Stomach (tissue), 8 donors: ENCODE measurements at regions not wholly inside any gene's neighbourhood (a gene's known extent, or its start where the extent isn't known, plus 50 kb on each side); places are given as distances from the start of the nearest gene placed in this dataset.

Experiments used
- DNase-seq, 2 donors: peaks; one replicate each; pipeline versions ENCODE4 v3.0.0 to v3.0.0-alpha.2; 2013 to 2019
- H3K27ac ChIP-seq, 5 donors: fragments of 200-600 bp in 4 of 5; sonication (generic) in 4 of 5; one replicate each; pipeline ENCODE4 v1.5.1; 2013 to 2019; ENCODE audit warnings: mild to moderate bottlenecking in 1 of 5, moderate library complexity in 1 of 5
- H3K27me3 ChIP-seq, 3 donors: fragments of 200-600 bp; sonication (generic); one replicate each; pipeline ENCODE4 v1.5.1; 2017 to 2019; ENCODE audit warnings: mixed run types in 1 of 3
- H3K36me3 ChIP-seq, 4 donors: fragments of 200-600 bp; sonication (generic); 1 replicate in 3 of 4; 2 replicates in 1 of 4; pipeline ENCODE4 v1.5.1; 2016 to 2019
- H3K4me1 ChIP-seq, 4 donors: fragments of 200-600 bp; sonication (generic); one replicate each; pipeline ENCODE4 v1.5.1; 2016 to 2019
- H3K4me3 ChIP-seq, 4 donors: fragments of 200-600 bp; sonication (generic) in 3 of 4; one replicate each; pipeline ENCODE4 v1.5.1; 2016 to 2019; ENCODE audit warnings: mild to moderate bottlenecking in 1 of 4
- H3K9me3 ChIP-seq, 4 donors: fragments of 200-600 bp; sonication (generic); one replicate each; pipeline ENCODE4 v1.5.1; 2016 to 2019
- EP300 ChIP-seq: sonication (generic); formaldehyde crosslinking; IDR thresholded peaks from one replicate; pipeline ENCODE4 v1.6.1; 2017; ENCODE audit warnings: antibody characterized with exemption
- POLR2A ChIP-seq, 4 donors: fragments of 450-650 bp; IDR thresholded peaks; one replicate each; pipeline ENCODE4 v1.6.1; 2016; ENCODE audit warnings: antibody characterized with exemption in 4 of 4, control low read depth in 2 of 4, mild to moderate bottlenecking in 1 of 4, moderate library complexity in 1 of 4
- POLR2AphosphoS5 ChIP-seq, 3 donors: sonication (generic); formaldehyde crosslinking; IDR thresholded peaks; one replicate each; pipeline ENCODE4 v1.6.1; 2016; ENCODE audit warnings: antibody characterized with exemption in 3 of 3
- WGBS, 5 donors: extraction: QIAGEN DNeasy Blood & Tissue Kit in 3 of 5; methylation state at CpG; one replicate each; pipeline versions ENCODE4 v1.1.5 to v1.1.7; 2013 to 2018; 5-methylcytosine and 5-hydroxymethylcytosine counted together
- intact Hi-C: fragments of 100-400 bp; cut with DNase I; formaldehyde crosslinking; loops from one replicate; pipeline ENCODE4 v1.15.1; 2023; ENCODE audit warnings: low total_unique reads
- TF ChIP-seq, protein P1 (sequence below), 7 experiments: fragments of 450-650 bp in 4 of 7; fragments of 200-600 bp in 3 of 7; sonication (generic) in 3 of 7; IDR thresholded peaks; one replicate each; pipeline ENCODE4 v1.5.1; 2016 to 2019; ENCODE audit warnings: antibody characterized with exemption in 7 of 7, control low read depth in 2 of 7, mild to moderate bottlenecking in 1 of 7
- donor health status: healthy with polysubstance abuse.
- donor health status: Bipolar disorder and iron deficiency.
- donor health status: healthy.

- Histone ChIP-seq H3K4me1 (no peaks in the 10 kb centered on the region), H3K9me3 (peaks cover 0 to 2% (median 0%) of the 10 kb centered on the region in 4 donors), H3K4me3 (no peak overlapping the region), H3K27ac (no peak overlapping the region), H3K36me3 (no peaks in the 10 kb centered on the region), H3K27me3 (no peaks in the 10 kb centered on the region)
- no peak for TF ChIP-seq POLR2A (IDR thresholded peaks at IDR 0.05)
- TF ChIP-seq, protein P1, sequence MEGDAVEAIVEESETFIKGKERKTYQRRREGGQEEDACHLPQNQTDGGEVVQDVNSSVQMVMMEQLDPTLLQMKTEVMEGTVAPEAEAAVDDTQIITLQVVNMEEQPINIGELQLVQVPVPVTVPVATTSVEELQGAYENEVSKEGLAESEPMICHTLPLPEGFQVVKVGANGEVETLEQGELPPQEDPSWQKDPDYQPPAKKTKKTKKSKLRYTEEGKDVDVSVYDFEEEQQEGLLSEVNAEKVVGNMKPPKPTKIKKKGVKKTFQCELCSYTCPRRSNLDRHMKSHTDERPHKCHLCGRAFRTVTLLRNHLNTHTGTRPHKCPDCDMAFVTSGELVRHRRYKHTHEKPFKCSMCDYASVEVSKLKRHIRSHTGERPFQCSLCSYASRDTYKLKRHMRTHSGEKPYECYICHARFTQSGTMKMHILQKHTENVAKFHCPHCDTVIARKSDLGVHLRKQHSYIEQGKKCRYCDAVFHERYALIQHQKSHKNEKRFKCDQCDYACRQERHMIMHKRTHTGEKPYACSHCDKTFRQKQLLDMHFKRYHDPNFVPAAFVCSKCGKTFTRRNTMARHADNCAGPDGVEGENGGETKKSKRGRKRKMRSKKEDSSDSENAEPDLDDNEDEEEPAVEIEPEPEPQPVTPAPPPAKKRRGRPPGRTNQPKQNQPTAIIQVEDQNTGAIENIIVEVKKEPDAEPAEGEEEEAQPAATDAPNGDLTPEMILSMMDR (IDR thresholded peaks at IDR 0.05): no peak
- no peak for TF ChIP-seq EP300
- TF ChIP-seq POLR2AphosphoS5 (IDR thresholded peaks at IDR 0.05): no peak
- intact Hi-C loops: no loop called here
- no peak for DNase-seq
- WGBS, 5 donors: 68 to 92% (median 82%) methylated on average over 2 to 3 of the region's 3 CpGs
Observed at GRCh38 chr2:53268626-53269025, 499.0 kb upstream of the CHAC2 start.

- no peak overlapping the region for H3K27ac ChIP-seq
- H3K4me1 ChIP-seq: no peaks in the 10 kb centered on the region
- H3K27me3 ChIP-seq: no peaks in the 10 kb centered on the region
- intact Hi-C loops: no loop called here
- peaks cover 0 to 3% (median 0%) of the 10 kb centered on the region in 4 donors for H3K9me3 ChIP-seq
- no peak overlapping the region for H3K4me3 ChIP-seq
- H3K36me3 ChIP-seq: no peaks in the 10 kb centered on the region
- WGBS, 5 donors: 41 to 59% (median 56%) methylated on average over 2 of the region's 2 CpGs
- TF ChIP-seq, protein P1 (IDR thresholded peaks at IDR 0.05): no peak
- TF ChIP-seq EP300 (no peak), POLR2AphosphoS5 (IDR thresholded peaks at IDR 0.05) (no peak), POLR2A (IDR thresholded peaks at IDR 0.05) (no peak)
- DNase-seq: no peak
Observed at GRCh38 chr2:53268086-53268485, 499.5 kb upstream of the CHAC2 start.

- H3K27ac ChIP-seq: no peak overlapping the region
- H3K27me3 ChIP-seq: no peaks in the 10 kb centered on the region
- DNase-seq: no peak
- intact Hi-C loops: no loop called here
- TF ChIP-seq POLR2A (IDR thresholded peaks at IDR 0.05): no peak
- TF ChIP-seq, protein P1 (IDR thresholded peaks at IDR 0.05): no peak
- TF ChIP-seq POLR2AphosphoS5 (IDR thresholded peaks at IDR 0.05): no peak
- no peak for TF ChIP-seq EP300
- H3K4me3 ChIP-seq: no peak overlapping the region
- H3K36me3 ChIP-seq: no peaks in the 10 kb centered on the region
- H3K4me1 ChIP-seq: no peaks in the 10 kb centered on the region
- peaks cover 0 to 3% (median 0%) of the 10 kb centered on the region in 4 donors for H3K9me3 ChIP-seq
- WGBS, 5 donors: 55 to 75% (median 67%) methylated on average over 3 of the region's 3 CpGs
Observed at GRCh38 chr2:53265544-53266299, 501.9 kb upstream of the CHAC2 start.

DNA sequence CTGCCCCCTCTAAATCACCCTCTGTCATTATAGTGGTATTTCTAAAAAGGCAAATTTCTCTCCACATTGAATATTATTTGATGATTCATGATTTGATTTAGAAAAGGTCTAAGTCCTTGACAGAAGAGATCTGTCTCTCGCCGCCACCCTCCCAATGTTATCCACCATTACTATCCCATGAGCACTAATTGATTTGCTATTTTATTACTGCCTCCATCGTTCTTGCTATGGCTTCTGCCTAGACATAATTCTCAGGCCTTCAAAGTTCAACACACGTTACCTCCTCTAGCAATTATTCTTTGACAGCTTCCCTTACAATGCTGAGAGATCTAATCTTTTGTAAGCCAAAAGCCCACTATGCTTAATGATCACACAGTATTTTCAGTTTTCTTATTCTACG is 507.0 kb upstream of the CHAC2 start:
- intact Hi-C loops: no loop called here
- H3K4me1 ChIP-seq: no peaks in the 10 kb centered on the region
- H3K27me3 ChIP-seq: no peaks in the 10 kb centered on the region
- WGBS, 5 donors: 79 to 93% (median 90%) methylated on average over 5 of the region's 5 CpGs
- H3K4me3 ChIP-seq: no peak overlapping the region
- H3K9me3 ChIP-seq: peaks cover 0 to 6% (median 2%) of the 10 kb centered on the region in 4 donors
- no peak overlapping the region for H3K27ac ChIP-seq
- no peak for DNase-seq
- no peaks in the 10 kb centered on the region for H3K36me3 ChIP-seq
- TF ChIP-seq POLR2A (IDR thresholded peaks at IDR 0.05): no peak

- no peak overlapping the region for H3K4me3 ChIP-seq
- H3K4me1 ChIP-seq: no peaks in the 10 kb centered on the region
- 92 to 96% (median 94%) methylated on average over 22 to 29 of the region's 29 CpGs for WGBS, 5 donors
- H3K36me3 ChIP-seq: no peaks in the 10 kb centered on the region
- DNase-seq: no peak
- no peak overlapping the region for H3K27ac ChIP-seq
- no peaks in the 10 kb centered on the region for H3K27me3 ChIP-seq
- intact Hi-C loops: no loop called here
- peaks cover 0 to 6% (median 2%) of the 10 kb centered on the region in 4 donors for H3K9me3 ChIP-seq
- TF ChIP-seq, protein P1 (IDR thresholded peaks at IDR 0.05): no peak
- TF ChIP-seq POLR2A (IDR thresholded peaks at IDR 0.05) (no peak), EP300 (no peak), POLR2AphosphoS5 (IDR thresholded peaks at IDR 0.05) (no peak)
Observed at GRCh38 chr2:53259395-53260009, 508.1 kb upstream of the CHAC2 start.
